HG03135 (cell line): ENCODE measurements at regions not wholly inside any gene's neighbourhood (a gene's known extent, or its start where the extent isn't known, plus 50 kb on each side); places are given as distances from the start of the nearest gene placed in this dataset.
"Not testable (repeated sequence)": the region's sequence is repeated elsewhere in the genome, so short reads cannot be mapped to it uniquely, and the experiment has no call there.

ENCODE experiments used
- ATAC-seq: cut with Tn5 transposase; IDR thresholded peaks from one replicate; pipeline ENCODE4 v1.9.1; 2021; ENCODE audit warnings: mild to moderate bottlenecking, moderate library complexity; ENCODE audit not compliant: unreplicated experiment

DNA sequence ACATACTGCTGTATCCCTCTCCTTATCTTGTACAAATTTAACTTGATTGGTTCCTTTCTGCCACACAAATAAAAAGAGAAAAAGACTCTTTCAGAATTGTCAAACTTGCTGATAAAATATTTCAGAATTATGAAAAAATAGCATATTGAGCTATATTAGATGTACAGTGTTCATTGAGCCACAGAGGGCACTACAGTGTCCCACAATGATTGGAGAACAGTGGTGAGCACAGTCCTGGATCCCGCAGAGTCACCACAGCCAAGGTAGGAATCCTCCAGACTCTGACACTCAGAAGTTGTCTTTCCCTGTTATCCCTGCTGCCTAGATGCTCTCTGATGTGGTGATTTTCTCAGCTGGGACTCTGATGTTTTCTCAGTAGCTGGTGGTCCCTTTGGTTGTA is 1281.3 kb upstream of the ZEB2 start:
- no peak for ATAC-seq

DNA sequence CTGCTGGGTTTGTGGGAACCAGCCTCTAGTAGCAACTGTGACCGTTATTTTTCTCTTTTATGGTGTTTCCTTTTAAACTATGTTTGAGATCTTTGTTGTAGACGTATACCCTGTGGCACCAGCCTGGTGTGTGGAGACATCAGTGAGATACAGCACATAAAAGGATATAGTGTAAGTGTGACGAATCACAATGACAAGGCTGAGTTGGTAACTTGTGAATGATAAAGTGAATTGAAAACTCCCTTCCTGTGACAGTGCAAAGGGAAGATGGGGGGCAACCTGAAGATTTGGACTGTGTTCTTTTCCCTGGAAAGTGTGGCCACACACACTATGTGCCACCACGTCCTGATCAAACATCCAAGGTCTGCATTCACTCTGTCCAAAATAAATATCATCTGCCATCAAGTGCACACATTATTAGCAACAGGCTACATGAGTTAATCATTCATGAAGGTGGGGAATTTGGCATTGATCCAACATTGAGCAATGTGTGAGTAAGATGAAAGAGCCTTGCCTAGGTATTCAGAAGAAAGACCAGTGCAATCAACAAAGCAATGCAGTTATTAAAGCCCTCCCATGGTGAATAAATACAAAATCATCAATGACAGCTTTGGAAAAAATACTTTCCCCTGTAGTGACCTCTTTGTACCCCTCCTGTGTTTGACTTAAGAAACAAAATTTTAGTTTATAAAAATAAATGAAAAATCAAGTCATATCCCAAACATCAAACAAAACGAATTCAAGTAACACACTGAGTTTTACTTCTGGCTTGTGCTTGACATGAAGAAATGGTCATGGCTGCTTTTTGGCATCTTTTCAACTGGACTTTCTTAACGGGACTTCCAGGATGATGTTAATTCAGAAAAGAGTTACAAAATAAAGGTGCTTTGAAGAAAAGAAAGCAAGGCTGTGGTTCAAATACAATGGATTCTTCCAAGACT is 1280.5 kb upstream of the ZEB2 start:
- no peak for ATAC-seq

DNA sequence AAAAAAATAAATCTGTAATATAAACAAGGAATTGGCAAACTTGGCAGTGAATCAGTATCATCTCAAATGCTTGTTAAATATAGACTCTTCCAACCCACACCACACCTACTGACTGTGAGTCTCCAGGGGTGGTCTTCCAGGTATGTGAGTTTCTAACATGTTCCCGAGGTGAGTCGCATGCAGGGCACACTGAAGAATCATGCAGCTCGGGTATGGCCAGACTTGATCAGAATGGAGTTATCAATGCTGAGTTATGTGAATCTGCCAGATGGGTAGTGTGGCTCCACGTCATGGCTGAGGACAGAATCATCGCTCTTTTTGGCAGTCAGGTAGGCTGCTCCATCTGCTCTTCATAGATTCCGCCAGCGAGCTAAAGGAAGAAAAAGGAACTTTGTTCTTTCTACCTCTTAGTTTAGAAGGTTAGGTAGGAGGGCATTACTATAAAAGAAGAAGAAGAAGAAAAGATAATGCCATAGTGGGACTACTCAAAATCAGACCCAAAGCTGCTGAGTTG is 1279.7 kb upstream of the ZEB2 start:
- ATAC-seq: no peak

DNA sequence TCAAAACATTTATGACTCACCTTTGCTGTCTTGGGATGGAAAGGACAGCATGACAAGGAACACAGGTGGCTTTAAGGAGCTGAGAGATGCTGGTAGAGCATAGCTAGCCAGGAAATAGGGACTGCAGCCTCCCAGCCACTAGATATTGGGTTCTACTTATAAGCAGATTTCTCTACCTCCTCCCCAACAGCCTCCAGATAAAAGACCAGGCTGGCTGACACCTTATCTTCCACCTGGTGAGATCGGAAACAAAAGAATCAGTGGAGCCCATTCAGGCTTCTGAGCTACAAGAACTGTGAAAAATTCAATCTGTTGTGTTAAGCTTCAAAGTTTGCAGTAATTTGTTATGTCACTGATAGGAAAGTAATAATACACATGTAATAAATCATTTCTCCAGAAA is 1278.5 kb upstream of the ZEB2 start:
- no peak for ATAC-seq

DNA sequence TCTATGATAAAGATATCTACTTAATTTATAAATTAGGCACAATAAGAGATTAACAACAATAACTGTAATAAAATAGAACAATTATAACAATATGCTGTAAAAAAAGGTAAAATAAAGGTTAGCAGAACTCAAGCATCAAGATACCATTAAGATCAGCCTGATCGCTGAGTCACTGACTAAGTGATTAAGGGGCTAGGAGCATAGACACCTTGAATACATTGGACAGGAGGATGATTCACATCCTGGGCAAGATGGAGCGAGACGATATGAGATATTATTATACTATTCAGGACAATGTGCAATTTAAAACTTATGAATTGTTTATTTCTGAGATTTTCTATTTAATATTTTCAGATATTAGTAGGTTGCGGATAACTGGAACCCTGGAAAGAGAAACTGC is 1277.8 kb upstream of the ZEB2 start:
- ATAC-seq: no peak

DNA sequence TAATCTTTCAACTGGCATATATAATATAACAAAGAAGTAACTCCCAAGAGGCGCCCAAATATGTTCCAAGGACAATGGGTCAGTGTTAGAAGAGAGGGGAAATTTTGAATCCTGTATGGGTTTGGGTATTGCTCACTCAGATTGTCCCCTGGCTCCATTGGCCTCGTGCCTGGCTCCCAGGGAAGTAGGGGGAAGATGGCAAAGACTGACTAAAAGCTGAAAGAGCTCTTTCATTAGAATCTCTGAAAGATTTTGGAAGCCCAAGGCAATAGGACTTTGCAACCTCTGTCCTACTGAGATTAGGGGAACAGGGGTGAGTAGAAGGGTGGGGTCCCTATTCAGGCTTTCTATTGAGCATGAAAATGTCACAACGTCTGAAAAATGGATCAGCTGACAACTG is 1272.8 kb upstream of the ZEB2 start:
- no peak for ATAC-seq

DNA sequence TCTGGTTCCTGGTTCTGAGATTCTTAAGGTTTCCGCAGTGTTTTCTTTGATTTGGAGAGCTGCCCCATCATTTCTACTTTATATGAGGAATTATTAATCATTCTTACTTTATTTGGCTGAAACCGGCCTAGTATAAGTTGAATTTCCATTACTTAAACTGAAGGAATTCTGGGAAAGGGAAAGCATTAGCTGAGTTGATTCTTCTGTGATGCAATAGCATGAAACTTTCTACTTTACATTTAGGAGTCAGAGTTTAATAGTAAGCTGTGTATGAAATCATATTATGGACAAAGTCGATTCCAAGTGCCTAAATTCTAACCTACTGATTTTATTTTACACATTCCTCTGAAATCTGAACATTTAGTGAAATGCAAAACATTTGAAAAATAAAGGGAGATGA is 1269.7 kb upstream of the ZEB2 start:
- no peak for ATAC-seq

DNA sequence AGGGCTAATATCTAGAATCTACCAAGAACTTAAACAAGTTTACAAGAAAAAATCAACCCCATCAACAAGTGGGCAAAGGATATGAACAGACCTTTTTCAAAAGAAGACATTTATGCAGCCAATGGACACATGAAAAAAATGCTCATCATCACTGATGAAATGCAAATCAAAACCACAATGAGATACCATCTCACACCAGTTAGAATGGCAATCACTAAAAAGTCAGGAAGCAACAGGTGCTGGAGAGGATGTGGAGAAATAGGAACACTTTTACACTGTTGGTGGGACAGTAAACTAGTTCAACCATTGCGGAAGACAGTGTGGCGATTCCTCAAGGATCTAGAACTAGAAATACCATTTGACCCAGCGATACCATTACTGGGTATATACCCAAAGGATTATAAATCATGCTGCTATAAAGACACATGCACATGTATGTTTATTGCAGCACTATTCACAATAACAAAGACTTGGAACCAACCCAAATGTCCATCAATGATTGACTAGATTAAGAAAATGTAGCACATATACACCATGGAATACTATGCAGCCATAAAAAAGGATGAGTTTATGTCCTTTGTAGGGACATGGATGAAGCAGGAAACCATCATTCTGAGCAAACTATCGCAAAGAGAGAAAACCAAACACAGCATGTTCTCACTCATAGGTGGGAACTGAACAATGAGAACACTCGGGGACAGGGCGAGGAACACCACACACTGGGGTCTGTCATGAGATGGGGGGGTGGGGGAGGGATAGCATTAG is 1267.9 kb upstream of the ZEB2 start:
- ATAC-seq: not testable (repeated sequence)

DNA sequence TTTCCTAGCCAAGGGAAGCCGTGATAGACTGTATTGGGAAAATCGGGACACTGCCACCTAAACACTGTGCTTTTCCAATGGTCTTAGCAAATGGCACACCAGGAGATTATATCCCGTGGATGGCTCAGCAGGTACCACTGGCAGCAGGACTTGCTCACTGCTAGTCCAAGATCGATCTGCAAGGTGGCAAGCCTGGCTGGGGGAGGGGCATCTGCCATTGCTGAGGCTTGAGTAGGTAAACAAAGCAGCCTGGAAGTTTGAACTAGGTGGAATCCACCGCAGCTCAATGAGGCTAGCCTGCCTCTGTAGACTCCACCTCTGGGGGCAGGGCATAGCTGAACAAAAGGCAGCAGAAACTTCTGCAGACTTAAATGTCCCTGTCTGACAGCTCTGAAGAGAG is 1262.7 kb upstream of the ZEB2 start:
- not testable (repeated sequence) for ATAC-seq

DNA sequence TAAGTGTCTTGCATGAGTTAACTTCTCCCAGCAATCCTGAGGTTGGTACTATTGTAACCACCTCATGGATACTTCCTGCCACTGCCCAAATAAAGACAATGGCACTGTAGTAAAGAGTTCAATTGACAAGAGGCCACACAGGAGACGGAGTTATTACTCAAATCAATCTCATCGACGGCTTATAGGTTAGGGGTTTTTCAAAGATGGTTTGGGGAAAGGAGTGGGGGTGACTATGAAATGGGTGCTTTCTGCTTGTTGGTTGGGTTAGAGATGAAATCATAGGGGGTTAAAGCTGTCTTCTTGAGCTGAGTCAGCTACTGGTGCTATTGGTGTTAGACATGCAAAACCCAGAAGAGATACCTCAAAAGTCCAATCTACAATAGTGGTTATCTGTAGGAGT is 1258.0 kb upstream of the ZEB2 start:
- ATAC-seq: no peak

DNA sequence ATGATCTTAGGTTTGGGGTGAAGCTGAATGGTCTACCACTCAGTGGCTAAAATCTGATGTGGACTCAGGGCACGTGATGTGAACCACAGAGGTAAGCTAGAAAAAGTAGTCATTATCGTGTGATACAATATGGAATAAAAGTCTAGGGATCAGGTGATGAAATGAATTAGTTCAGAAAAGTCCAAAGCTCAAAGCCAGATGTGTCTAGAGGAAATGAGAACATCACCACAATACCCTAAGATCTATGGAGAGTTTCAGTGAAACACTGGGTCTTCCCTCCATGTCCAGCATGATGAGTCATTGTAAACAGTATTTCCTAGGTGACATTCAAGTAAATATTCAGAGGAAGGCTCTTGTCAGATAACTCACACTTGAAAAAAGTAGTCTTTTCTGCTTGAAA is 1257.4 kb upstream of the ZEB2 start:
- no peak for ATAC-seq

DNA sequence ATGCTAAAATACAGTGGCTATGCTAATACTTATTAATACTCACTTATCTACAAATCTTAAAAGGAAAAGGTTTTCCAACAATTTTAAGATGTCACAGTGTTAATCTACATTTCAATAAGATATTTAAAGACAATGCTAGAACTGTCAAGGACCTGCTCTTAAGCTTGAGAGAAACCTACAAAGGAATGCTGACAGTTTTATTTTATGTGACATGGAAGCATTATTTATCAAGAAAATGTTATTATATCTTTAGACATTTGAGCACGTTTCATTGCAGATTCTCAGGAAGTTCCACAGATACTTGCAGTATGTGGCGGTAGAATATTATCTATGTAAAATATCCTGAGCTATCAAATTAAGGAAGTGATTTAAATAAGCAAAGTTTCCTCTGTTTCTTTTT is 1255.7 kb upstream of the ZEB2 start:
- no peak for ATAC-seq

DNA sequence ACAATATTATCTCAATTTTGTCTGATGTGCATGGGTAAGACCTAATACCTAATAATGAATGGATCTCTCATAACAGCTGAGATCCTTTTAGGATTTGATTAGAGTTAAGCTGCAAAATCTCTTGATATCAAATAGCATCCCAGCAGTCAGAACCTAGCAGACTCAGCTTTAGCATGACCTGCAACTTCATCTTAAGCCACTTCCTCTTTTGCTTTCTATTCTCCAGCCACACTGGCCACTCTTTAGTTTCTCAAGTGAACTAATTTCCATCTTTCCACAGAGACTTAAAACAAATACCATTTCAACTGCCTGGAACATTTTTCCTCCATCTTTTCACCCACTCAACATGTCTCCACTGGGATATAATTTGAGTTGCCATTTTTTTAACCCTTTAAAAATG is 1251.6 kb upstream of the ZEB2 start:
- ATAC-seq: peak; percentile 99

DNA sequence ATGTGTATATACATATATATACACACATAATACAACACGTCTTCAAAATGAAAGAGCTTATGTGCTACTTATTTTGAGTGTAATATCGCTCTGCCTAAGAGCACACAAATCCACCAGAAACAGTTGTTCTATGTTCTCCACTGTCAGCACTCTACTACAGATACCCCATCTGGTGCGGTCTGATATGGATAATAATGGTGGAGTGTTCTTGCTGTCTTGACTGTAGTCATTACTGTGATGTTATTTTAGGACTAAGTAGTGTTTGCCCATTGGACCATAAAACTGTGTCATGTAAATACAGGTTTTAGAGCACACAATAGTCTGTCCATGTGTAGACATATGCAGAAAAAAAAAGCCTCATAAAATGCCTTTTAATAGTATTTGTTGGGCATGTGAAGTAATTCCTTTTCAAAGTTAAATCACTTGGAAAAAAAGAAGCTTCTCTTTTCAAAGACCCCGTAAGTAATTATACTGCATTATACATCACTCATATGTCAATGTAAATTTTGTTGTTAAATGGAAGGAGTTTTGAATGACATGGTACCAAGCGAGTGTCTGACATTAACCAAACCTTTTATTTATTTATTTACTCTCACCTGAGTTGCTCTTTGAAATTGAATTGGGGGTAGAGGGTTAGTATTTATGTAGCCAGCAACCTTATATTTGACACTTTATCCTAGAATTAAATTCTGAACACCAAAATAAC is 1249.2 kb upstream of the ZEB2 start:
- no peak for ATAC-seq

DNA sequence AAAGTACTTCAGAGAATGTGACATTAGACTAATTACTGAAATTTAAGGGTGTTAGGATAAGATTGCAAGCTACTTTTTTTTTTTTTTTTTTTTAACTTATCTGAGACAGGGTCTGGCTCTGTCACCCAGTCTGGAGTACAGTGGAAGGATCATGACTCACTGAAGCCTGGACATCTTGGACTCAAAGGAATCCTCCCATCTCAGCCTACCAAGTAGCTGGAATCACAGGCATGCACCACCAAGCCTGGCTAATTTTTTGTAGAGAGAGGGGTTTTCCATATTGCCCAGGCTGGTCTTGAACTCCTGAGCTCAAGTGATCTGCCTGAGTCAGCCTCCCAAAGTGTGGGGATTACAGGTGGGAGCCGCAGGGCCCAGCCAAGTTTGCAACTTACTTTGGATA is 1246.0 kb upstream of the ZEB2 start:
- ATAC-seq: no peak

DNA sequence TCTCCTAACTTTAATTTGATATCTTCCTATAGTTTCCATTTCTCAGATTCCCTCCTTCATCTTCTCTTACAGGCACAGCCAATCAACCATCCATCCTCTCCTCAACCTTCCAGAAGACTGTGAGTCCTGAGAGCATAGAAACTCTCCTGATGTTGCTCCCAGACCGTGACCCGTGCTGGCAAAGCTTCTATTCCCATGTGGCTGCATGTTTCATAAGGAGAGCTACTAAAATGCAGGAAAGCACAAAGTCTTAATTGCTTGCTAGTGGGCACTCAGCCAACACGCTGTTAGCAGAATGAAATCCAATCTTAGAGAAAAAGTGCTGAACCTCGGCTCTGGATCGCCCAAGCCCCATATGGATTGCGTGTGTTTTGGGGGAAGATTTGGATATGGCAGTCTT is 1244.7 kb upstream of the ZEB2 start:
- ATAC-seq: no peak

DNA sequence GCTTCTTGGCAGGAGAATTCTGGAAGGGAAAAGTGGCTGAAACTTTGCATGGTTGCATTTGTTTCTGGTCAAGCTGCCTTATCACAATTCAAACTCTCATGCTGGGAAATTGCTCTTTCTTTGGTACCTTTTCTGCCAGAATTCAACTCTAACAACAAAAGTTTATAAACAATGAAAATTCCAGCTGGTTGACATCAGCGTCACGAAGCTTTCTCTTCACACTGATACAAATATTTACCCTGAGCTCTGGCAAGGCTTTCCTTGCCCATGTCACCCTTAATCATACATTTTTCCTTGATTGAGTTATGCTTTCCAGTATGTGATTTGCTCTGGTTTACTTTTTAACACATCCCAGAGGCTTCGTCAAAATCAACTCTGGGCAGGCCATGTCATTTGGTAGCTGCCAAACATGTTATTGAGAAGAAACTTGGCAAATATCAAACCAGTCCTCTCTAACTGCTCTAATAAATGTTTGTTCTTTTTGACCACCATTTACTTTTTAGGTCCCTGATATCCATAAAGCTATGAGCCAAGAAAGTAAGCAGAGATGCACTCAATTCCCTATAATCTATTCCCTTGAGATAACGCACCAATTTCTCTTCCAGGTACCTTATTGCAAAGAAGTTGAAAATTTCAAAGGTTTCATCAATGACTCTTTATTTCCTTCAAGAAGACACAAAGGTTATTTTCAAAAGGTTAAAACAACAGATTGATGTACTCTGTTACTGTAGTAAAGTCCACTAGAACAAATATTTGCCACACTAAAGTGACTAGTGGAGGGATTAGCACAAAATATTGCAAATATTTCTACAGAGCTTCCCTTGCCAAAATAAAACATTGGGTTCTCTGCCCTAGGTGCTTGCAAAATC is 1241.1 kb upstream of the ZEB2 start:
- ATAC-seq: no peak

DNA sequence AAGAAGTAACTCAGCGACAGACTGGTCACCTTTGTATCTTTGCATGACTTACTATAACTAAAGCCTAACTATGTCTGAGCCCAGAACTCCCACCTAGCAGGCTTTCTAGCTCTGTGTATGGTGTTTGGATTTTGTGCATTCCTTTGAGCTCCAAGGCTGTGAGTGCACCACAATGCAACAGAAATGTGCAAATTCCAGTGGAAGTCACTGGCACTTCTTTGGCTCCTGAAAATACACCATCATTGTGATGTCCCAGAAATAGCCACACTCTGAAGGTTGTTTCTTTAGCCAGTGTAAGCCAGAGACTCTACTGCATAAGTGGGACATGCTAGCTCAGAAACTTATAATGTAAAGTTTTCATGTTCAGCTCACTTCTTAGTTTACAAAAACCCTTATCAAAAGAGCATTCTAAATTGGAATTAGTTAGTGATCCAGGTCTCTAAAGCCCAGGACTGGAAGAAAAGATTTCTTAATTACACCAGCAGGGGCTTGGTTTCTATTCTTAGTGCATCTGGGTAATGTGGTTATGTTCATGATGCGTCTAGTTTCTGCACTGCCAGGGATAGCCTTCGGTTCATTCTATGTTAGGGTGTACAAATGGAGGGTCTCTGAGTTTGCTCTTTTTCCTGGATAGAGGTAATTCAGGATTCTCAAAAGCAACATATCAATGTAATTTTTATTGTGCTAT is 1239.5 kb upstream of the ZEB2 start:
- no peak for ATAC-seq

DNA sequence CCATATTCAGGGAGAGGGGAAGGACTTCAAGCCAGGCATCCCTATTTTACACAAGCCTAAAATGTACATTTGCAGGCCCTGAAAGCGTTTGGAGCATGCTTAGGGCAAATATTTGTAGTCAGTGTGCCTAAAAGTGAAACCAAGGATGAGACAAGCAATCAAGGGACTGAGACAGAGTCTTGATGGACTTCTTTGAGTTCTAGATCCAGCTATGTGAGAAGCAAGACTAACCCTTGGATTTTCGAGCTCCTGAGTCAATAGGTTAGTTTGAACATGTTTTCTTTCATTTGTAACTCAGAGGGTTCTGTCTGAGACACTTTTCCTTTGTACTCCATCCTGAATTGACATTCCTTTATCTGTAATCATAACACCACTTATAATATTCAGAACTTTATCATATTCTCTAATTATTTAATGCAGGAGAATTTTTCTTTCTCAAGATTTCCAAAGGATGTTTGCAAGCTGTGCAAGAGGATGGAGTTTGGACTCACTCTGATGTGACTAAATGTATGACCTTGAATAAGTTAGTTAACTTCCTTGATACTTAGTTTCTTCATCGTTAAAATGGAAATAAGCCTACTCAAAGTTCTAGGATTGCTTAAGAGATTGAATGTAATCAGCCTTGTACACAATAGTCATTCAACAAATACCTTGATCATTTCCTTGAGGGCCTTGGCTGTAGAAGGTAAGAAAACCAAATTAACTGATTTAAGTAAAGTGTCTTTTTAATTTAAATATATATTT is 1237.8 kb upstream of the ZEB2 start:
- ATAC-seq: no peak
